ENCODE measurements at regions not wholly inside any gene's neighbourhood (a gene's known extent, or its start where the extent isn't known, plus 50 kb on each side); places are given as distances from the start of the nearest gene placed in this dataset.

DNA sequence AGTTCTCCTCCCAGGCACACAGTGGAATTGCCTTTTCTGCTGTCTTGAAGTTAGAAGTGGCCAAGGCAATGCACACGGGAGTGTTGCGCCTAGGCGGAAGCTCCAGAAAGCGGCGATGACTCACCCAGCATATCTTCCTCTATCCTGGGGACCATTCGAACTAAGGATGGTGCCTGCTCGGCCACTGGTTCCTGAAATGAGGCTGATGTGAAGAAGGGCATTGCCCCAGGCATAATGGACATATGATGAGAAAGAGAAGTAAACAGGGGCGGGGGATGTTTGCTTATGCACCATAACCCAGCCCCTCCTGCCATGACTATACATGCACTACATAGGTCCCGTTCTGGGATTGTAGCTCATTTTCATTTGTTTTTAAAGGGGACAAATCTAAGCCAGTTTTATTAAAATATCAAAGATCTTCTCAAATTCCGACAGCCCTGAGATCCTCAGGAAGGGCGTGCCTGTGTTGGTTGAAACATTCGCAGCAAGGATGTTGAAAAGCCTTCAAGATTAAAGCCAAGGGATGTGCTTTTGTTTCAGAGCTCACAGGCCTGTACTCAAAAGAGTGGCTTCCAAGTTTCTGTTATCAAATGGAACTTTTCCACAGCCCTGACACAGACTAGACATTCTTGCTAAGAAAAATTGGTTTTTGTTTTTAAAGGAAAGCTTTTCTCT, 218.5 kb downstream of the LY86 start:
- no peaks in the 10 kb centered on the region for H3F3A ChIP-seq (replicated peaks; ENCODE audit: insufficient read depth)
- no peak overlapping the region for H3K4me2 ChIP-seq
- H3K9me2 ChIP-seq = no peaks in the 10 kb centered on the region
- H2AFZ ChIP-seq (ENCODE audit: low read depth) = no peak overlapping the region
- no peaks in the 10 kb centered on the region for H3K4me1 ChIP-seq (ENCODE audit: control insufficient read depth in 1 of 2, insufficient read depth in 2 of 2, low read depth in 1 of 2, low read length in 1 of 2)
- H3K4me3 ChIP-seq (ENCODE audit: low read depth in 2 of 2, low read length in 1 of 2) = no peak overlapping the region
- no peaks in the 10 kb centered on the region; the same call in 1 of the 2 replicates for H3K27me3 ChIP-seq (ENCODE audit: insufficient read depth)
- POLR2A ChIA-PET = no interaction called here
- TF ChIP-seq RFX5 (IDR thresholded peaks at IDR 0.05; ENCODE audit: low read length) (no peak), ELF1 (IDR thresholded peaks at IDR 0.05) (no peak)
- TF ChIP-seq, protein P1, sequence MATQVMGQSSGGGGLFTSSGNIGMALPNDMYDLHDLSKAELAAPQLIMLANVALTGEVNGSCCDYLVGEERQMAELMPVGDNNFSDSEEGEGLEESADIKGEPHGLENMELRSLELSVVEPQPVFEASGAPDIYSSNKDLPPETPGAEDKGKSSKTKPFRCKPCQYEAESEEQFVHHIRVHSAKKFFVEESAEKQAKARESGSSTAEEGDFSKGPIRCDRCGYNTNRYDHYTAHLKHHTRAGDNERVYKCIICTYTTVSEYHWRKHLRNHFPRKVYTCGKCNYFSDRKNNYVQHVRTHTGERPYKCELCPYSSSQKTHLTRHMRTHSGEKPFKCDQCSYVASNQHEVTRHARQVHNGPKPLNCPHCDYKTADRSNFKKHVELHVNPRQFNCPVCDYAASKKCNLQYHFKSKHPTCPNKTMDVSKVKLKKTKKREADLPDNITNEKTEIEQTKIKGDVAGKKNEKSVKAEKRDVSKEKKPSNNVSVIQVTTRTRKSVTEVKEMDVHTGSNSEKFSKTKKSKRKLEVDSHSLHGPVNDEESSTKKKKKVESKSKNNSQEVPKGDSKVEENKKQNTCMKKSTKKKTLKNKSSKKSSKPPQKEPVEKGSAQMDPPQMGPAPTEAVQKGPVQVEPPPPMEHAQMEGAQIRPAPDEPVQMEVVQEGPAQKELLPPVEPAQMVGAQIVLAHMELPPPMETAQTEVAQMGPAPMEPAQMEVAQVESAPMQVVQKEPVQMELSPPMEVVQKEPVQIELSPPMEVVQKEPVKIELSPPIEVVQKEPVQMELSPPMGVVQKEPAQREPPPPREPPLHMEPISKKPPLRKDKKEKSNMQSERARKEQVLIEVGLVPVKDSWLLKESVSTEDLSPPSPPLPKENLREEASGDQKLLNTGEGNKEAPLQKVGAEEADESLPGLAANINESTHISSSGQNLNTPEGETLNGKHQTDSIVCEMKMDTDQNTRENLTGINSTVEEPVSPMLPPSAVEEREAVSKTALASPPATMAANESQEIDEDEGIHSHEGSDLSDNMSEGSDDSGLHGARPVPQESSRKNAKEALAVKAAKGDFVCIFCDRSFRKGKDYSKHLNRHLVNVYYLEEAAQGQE (IDR thresholded peaks at IDR 0.05; ENCODE audit: low read depth, low read length) = no peak
- TF ChIP-seq, protein P2, sequence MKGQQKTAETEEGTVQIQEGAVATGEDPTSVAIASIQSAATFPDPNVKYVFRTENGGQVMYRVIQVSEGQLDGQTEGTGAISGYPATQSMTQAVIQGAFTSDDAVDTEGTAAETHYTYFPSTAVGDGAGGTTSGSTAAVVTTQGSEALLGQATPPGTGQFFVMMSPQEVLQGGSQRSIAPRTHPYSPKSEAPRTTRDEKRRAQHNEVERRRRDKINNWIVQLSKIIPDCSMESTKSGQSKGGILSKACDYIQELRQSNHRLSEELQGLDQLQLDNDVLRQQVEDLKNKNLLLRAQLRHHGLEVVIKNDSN (IDR thresholded peaks at IDR 0.05; ENCODE audit: borderline replicate concordance, low read depth) = no peak
- H3K9ac ChIP-seq = no peak overlapping the region
- H3K36me3 ChIP-seq (replicated peaks in 1 of 2; ENCODE audit: control insufficient read depth in 1 of 2, insufficient read depth in 2 of 2, low read length in 1 of 2) = no peaks in the 10 kb centered on the region
- no peaks in the 10 kb centered on the region for H3K9me3 ChIP-seq
- WGBS (ENCODE audit: low lambda C conversion rate) = 42% methylated on average over 12 of the region's 12 CpGs
- no peak for DNase-seq
- H3K27ac ChIP-seq (ENCODE audit: low read depth in 2 of 2, low read length in 1 of 2) = no peak overlapping the region
- CTCF ChIA-PET = no interaction called here
- no peaks in the 10 kb centered on the region for H3K79me2 ChIP-seq (ENCODE audit: insufficient read depth)
- H4K20me1 ChIP-seq (ENCODE audit: insufficient read depth) = no peaks in the 10 kb centered on the region

DNA sequence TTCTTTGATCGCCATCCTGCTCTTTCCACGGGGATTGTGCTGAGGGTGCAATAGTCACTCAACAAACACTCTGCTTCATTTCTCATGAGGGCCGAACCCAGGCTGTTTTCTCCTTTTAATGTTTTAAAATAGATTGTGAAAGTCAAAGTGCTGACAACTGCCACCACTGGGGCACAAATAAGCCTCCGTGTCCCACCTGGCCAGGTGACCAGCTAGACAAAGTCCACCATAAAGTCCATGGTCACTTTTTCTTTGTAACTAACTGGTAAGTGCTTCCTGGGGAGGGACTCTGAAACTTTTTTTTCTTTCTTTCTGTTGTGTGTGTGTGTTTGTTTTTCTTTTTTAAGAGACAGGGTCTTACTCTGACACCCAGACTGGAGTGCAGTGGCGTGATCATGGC, 219.8 kb downstream of the LY86 start:
- H3K9me2 ChIP-seq = no peaks in the 10 kb centered on the region
- ChIA-PET POLR2A (no interaction called here), CTCF (no interaction called here)
- H3K4me1 ChIP-seq (ENCODE audit: control insufficient read depth in 1 of 2, insufficient read depth in 2 of 2, low read depth in 1 of 2, low read length in 1 of 2) = no peaks in the 10 kb centered on the region
- TF ChIP-seq CHD2 (IDR thresholded peaks at IDR 0.05; ENCODE audit: low read length, partially characterized antibody) (no peak), ELF1 (IDR thresholded peaks at IDR 0.05) (no peak)
- TF ChIP-seq, protein P3, sequence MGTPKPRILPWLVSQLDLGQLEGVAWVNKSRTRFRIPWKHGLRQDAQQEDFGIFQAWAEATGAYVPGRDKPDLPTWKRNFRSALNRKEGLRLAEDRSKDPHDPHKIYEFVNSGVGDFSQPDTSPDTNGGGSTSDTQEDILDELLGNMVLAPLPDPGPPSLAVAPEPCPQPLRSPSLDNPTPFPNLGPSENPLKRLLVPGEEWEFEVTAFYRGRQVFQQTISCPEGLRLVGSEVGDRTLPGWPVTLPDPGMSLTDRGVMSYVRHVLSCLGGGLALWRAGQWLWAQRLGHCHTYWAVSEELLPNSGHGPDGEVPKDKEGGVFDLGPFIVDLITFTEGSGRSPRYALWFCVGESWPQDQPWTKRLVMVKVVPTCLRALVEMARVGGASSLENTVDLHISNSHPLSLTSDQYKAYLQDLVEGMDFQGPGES (IDR thresholded peaks at IDR 0.05; ENCODE audit: low read depth, low read length) = no peak
- no peak overlapping the region for H3K4me2 ChIP-seq
- H3F3A ChIP-seq (replicated peaks; ENCODE audit: insufficient read depth) = no peaks in the 10 kb centered on the region
- no peaks in the 10 kb centered on the region for H3K27me3 ChIP-seq (ENCODE audit: insufficient read depth)
- no peaks in the 10 kb centered on the region for H3K79me2 ChIP-seq (ENCODE audit: insufficient read depth)
- no peak overlapping the region for H3K4me3 ChIP-seq (ENCODE audit: low read depth in 2 of 2, low read length in 1 of 2)
- no peaks in the 10 kb centered on the region for H3K9me3 ChIP-seq
- no peak overlapping the region for H2AFZ ChIP-seq (ENCODE audit: low read depth)
- no peaks in the 10 kb centered on the region for H4K20me1 ChIP-seq (ENCODE audit: insufficient read depth)
- no peaks in the 10 kb centered on the region for H3K36me3 ChIP-seq (replicated peaks in 1 of 2; ENCODE audit: control insufficient read depth in 1 of 2, insufficient read depth in 2 of 2, low read length in 1 of 2)
- H3K27ac ChIP-seq (ENCODE audit: low read depth in 2 of 2, low read length in 1 of 2) = no peak overlapping the region
- DNase-seq = no peak
- H3K9ac ChIP-seq = no peak overlapping the region
- 26% methylated on average over 5 of the region's 5 CpGs for WGBS (ENCODE audit: low lambda C conversion rate)

Measured in SK-N-SH (cell line).